ENCODE measurements at regions not wholly inside any gene's neighbourhood (a gene's known extent, or its start where the extent isn't known, plus 50 kb on each side); places are given as distances from the start of the nearest gene placed in this dataset.

DNA sequence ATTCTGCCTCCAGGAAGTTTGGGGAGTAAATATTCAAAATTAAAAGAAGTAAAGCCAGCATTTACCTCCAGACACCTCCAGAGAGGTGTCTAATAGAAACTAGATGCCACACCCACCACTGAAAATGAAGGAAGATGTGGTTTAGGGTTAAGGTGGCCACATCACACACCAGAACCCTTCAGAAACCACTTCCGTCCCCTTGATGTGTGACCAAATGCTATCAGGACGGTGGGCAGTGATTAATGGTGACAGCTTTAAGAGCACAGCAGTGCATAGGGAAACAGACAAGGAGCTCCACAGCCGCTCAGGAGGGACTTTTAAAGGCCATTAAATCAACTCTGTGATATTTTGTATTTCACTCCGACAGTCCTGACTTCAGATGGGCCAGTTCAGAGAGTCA is 295.2 kb downstream of the BRINP1 start:
- Histone ChIP-seq H2AFZ (ENCODE audit: low read length) (no peak overlapping the region), H3K27me3 (ENCODE audit: insufficient read depth, low read length, poor library complexity, severe bottlenecking) (peaks cover 5% of the 10 kb centered on the region), H3K9me3 (ENCODE audit: insufficient read depth, low read depth, low read length) (no peaks in the 10 kb centered on the region), H3K9me2 (replicated peaks; ENCODE audit: low read depth, low read length) (no peaks in the 10 kb centered on the region), H4K20me1 (ENCODE audit: insufficient read depth, low read length, poor library complexity, severe bottlenecking) (no peaks in the 10 kb centered on the region), H3K4me1 (ENCODE audit: insufficient read depth, low read length, poor library complexity, severe bottlenecking) (peaks cover 4% of the 10 kb centered on the region), H3K4me3 (ENCODE audit: low read length, poor library complexity, severe bottlenecking) (no peak overlapping the region), H3K36me3 (ENCODE audit: insufficient read depth, low read length) (no peaks in the 10 kb centered on the region), H3F3A (ENCODE audit: low read depth) (no peaks in the 10 kb centered on the region), H3K9ac (ENCODE audit: low read depth, low read length, poor library complexity, severe bottlenecking) (no peak overlapping the region), H3K79me2 (ENCODE audit: insufficient read depth, low read length) (no peaks in the 10 kb centered on the region), H3K4me2 (ENCODE audit: low read depth, low read length, poor library complexity, severe bottlenecking) (no peak overlapping the region)
- TF ChIP-seq, protein P1, sequence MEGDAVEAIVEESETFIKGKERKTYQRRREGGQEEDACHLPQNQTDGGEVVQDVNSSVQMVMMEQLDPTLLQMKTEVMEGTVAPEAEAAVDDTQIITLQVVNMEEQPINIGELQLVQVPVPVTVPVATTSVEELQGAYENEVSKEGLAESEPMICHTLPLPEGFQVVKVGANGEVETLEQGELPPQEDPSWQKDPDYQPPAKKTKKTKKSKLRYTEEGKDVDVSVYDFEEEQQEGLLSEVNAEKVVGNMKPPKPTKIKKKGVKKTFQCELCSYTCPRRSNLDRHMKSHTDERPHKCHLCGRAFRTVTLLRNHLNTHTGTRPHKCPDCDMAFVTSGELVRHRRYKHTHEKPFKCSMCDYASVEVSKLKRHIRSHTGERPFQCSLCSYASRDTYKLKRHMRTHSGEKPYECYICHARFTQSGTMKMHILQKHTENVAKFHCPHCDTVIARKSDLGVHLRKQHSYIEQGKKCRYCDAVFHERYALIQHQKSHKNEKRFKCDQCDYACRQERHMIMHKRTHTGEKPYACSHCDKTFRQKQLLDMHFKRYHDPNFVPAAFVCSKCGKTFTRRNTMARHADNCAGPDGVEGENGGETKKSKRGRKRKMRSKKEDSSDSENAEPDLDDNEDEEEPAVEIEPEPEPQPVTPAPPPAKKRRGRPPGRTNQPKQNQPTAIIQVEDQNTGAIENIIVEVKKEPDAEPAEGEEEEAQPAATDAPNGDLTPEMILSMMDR (conservative IDR thresholded peaks at IDR 0.05; ENCODE audit: low read length): no peak
- no peak for TF ChIP-seq EZH2phosphoT487 (IDR thresholded peaks at IDR 0.05; ENCODE audit: borderline replicate concordance)

DNA sequence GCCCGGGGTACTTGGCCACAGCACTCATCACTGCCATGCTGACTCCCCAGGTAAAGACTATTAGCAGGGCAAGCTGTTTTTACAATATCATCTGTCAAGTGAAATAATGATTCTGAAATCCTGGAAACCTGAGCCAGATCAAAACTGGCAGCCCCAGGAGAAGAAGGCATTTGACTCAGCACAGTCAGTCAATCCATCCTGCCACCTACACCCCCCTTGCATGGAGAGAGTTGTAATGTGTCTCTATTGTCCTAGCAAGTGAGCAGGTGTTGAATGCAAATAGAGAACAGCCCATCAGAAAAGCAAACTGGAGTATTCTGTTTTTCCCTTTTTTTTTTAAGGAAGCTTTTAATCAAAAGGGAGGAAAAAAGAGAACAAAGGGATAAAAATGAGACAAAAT is 291.2 kb downstream of the BRINP1 start:
- H3K9me3 ChIP-seq (ENCODE audit: insufficient read depth, low read depth, low read length): no peaks in the 10 kb centered on the region
- no peaks in the 10 kb centered on the region for H3K9me2 ChIP-seq (replicated peaks; ENCODE audit: low read depth, low read length)

DNA sequence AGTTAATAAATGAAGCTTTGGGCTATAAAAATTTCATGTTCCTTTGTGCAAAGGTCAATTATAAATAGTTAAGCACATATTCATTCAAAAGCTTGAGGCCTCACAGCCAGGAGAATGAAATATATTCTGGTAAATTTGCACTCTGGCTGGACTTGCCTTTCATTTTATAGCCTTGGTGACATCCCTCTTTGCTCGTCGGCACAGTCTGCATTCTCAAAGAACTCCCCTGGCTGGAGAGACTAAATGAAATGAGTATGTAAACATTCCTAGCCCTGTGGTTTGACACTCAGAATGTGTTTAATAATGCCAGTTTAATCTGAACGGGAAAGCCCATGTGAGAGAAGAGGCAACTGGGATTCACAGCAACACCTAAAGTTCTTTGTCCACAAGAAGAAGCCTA is 285.6 kb downstream of the BRINP1 start:
- no peaks in the 10 kb centered on the region for H3K79me2 ChIP-seq (ENCODE audit: insufficient read depth, low read length)
- H3K36me3 ChIP-seq (ENCODE audit: insufficient read depth, low read length): no peaks in the 10 kb centered on the region

More for the DNA sequence above, 291.2 kb downstream of the BRINP1 start:
- TF ChIP-seq, protein P1 (conservative IDR thresholded peaks at IDR 0.05; ENCODE audit: low read length): no peak
- TF ChIP-seq EZH2phosphoT487 (IDR thresholded peaks at IDR 0.05; ENCODE audit: borderline replicate concordance): no peak
- Histone ChIP-seq H3K79me2 (ENCODE audit: insufficient read depth, low read length) (no peaks in the 10 kb centered on the region), H3K4me3 (ENCODE audit: low read length, poor library complexity, severe bottlenecking) (no peak overlapping the region), H2AFZ (ENCODE audit: low read length) (no peak overlapping the region), H3K27me3 (ENCODE audit: insufficient read depth, low read length, poor library complexity, severe bottlenecking) (no peaks in the 10 kb centered on the region), H3F3A (ENCODE audit: low read depth) (no peaks in the 10 kb centered on the region), H4K20me1 (ENCODE audit: insufficient read depth, low read length, poor library complexity, severe bottlenecking) (no peaks in the 10 kb centered on the region), H3K4me1 (ENCODE audit: insufficient read depth, low read length, poor library complexity, severe bottlenecking) (peaks cover 4% of the 10 kb centered on the region), H3K4me2 (ENCODE audit: low read depth, low read length, poor library complexity, severe bottlenecking) (no peak overlapping the region), H3K9ac (ENCODE audit: low read depth, low read length, poor library complexity, severe bottlenecking) (no peak overlapping the region), H3K36me3 (ENCODE audit: insufficient read depth, low read length) (no peaks in the 10 kb centered on the region)

More for the DNA sequence above, 285.6 kb downstream of the BRINP1 start:
- H3K27me3 ChIP-seq (ENCODE audit: insufficient read depth, low read length, poor library complexity, severe bottlenecking): no peaks in the 10 kb centered on the region
- H3K4me1 ChIP-seq (ENCODE audit: insufficient read depth, low read length, poor library complexity, severe bottlenecking): no peaks in the 10 kb centered on the region
- TF ChIP-seq, protein P1 (conservative IDR thresholded peaks at IDR 0.05; ENCODE audit: low read length): no peak
- TF ChIP-seq EZH2phosphoT487 (IDR thresholded peaks at IDR 0.05; ENCODE audit: borderline replicate concordance): no peak
- H3K9ac ChIP-seq (ENCODE audit: low read depth, low read length, poor library complexity, severe bottlenecking): no peak overlapping the region
- H3K4me2 ChIP-seq (ENCODE audit: low read depth, low read length, poor library complexity, severe bottlenecking): no peak overlapping the region
- no peaks in the 10 kb centered on the region for H3K9me3 ChIP-seq (ENCODE audit: insufficient read depth, low read depth, low read length)
- no peak overlapping the region for H3K4me3 ChIP-seq (ENCODE audit: low read length, poor library complexity, severe bottlenecking)
- H3F3A ChIP-seq (ENCODE audit: low read depth): no peaks in the 10 kb centered on the region
- no peak overlapping the region for H2AFZ ChIP-seq (ENCODE audit: low read length)
- no peaks in the 10 kb centered on the region for H3K9me2 ChIP-seq (replicated peaks; ENCODE audit: low read depth, low read length)
- no peaks in the 10 kb centered on the region for H4K20me1 ChIP-seq (ENCODE audit: insufficient read depth, low read length, poor library complexity, severe bottlenecking)
